Lower leg skin (tissue), 3 donors: ENCODE measurements at regions not wholly inside any gene's neighbourhood (a gene's known extent, or its start where the extent isn't known, plus 50 kb on each side); places are given as distances from the start of the nearest gene placed in this dataset.

Experiments used
- CTCF ChIP-seq, 3 donors: fragments of 450-650 bp; IDR thresholded peaks; one replicate each; pipeline ENCODE4 v1.5.1; 2016; ENCODE audit warnings: antibody characterized with exemption in 3 of 3, mild to moderate bottlenecking in 3 of 3, moderate library complexity in 2 of 3
- POLR2A ChIP-seq, 2 donors: fragments of 450-650 bp; IDR thresholded peaks; one replicate each; pipeline ENCODE4 v1.6.1; 2016 to 2017; ENCODE audit warnings: antibody characterized with exemption in 2 of 2, mild to moderate bottlenecking in 1 of 2, moderate library complexity in 1 of 2

GRCh38 chr9:102237094-102237493 lies 498.6 kb upstream of the GRIN3A start:
- no peak for TF ChIP-seq CTCF (IDR thresholded peaks at IDR 0.05)
- no peak for TF ChIP-seq POLR2A (IDR thresholded peaks at IDR 0.05)
